GM21360 (cell line): ENCODE measurements at regions not wholly inside any gene's neighbourhood (a gene's known extent, or its start where the extent isn't known, plus 50 kb on each side); places are given as distances from the start of the nearest gene placed in this dataset.

Experiments used
- ATAC-seq: cut with Tn5 transposase; IDR thresholded peaks from one replicate; pipeline ENCODE4 v1.9.1; 2021; ENCODE audit warnings: mild to moderate bottlenecking, moderate library complexity; ENCODE audit not compliant: unreplicated experiment

DNA sequence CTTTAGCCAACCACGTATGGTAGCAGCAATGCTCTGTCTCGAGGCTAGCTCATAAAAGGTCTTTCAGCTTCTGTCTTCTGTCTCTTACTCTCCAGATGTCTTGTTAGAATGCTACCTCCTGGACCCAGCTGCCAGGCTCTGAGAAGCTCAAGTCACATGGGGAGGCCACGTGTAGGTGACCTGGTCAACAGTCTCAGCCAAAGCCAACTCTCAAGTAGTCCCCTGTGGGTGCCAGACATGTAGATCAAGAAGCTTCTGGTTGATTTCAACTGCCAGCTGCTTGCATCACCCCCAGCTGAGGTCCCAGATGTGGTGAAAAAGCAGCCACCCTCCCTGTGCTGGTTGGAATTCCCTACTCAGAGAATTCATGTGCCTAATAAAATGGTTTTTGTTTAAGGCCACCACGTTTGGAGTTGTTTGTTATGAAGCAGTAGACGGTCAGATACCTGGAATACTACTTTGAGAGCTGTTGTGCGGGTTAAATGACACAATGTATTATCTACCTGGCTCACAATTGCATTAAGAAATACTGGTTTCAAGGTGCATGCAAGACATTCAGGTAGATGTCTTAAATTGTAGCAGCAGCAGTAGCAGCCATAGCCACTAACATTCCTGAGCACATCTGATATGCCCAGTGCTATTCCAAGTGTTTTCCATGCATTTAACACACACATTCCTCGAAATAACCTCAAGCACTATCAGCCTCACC lies 131.0 kb upstream of the RFC3 start:
- ATAC-seq: no peak

DNA sequence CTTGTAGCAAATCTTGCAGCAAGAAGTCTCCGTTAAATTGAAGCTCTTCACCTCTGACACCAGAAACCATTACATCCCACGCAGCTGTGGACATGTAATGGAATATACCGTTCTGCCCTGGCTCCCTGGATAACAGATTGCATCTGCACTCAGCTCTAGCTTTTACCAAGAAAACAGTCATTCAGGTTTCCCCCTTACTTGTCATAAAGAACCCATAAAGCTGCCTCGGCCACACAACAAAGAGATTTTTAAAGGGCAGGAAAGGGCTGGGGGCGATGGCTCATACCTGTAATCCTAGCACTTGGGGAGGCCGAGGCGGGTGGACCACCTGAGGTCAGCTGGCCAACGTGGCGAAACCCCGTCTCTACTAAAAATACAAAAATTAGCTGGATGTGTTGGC lies 127.6 kb upstream of the RFC3 start:
- no peak for ATAC-seq

DNA sequence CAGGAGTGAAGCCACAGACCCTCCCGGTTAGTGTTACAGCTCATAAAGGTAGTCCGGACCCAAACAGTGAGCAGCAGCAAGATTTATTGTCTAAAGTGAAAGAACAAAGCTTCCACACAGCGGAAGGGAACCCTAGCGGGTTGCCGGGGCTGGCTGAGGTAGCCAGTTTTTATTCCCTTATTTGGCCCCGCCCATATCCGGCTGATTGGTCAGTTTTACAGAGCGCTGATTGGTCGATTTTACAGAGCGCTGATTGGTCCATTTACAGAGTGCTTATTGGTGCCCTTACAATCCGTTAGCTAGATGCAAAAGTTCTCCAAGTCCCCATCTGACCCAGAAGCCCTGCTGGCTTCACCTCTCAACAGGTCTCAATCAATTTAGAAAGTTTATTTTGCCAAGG lies 126.0 kb upstream of the RFC3 start:
- ATAC-seq: no peak

DNA sequence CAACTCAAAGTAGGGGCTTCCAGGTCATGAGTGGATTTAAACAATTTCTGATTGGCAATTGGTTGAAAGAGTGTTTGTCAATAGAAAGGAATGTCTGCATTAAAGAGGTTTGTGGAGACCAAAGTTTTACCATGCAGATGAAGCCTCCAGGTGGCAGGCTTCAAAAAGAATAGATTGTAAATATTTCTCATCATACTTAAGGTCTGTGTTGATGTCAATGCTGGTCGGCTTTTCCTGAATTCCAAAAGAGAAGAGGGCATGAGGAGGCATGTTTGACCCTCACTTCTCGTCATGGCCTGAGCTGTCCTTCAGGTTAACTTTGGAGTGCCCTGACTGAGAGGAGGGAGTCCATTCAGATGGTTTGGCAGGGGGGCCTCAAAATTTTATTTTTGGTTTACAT lies 125.4 kb upstream of the RFC3 start:
- no peak for ATAC-seq

DNA sequence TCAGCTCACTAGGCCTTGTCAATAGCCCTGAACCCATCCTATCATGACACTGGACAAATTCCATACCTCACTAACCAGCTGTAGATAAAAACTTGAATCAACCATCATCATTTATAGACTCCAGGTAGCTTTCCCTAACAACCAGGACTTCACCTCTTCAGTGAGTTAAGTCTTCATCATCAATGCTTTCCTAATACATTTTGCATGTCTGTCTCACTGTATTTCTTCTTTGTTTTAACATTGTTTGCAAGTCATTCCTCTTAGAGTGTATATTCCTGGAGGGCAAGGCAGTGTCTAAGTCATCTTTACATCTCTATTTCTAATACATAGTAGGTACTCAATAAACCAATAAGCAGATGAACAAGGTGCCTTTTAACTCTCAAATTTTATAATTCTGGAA lies 123.4 kb upstream of the RFC3 start:
- ATAC-seq: no peak

DNA sequence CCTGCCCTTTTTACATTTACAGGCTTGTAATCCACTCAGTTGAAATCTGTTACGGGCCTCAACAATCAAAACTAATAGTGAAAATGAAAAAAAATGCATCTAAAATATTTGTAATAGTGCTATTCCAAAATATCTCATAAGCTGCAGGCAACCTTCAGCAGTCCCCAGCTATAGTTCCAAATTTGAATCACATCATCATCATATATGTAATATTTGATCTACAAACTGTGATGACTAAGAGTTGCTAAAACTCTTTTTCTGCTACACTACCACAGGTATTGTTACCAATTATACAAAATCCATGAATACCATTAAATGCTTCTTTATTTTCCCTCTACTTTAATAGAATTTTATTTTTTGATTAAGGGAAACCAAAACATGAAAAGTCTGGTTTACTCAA lies 121.4 kb upstream of the RFC3 start:
- ATAC-seq: no peak

DNA sequence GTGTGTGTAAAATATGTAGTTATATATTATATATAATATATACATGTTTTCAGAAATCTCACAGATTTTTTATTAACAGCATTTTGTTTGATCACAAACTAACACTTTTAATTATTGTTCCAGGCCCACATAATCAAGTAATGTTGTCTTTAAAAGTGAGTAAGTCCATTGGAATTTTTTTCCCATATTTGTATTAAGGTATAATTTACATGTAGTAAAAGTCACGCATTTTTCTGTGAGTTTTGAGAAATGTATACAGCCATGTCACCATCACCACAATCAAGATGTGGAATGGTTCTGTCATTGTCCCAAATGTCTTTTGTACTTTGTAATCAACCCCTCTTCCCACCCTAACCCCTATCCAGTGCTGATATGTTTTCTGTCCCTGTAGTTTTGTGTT lies 120.0 kb upstream of the RFC3 start:
- ATAC-seq: no peak

DNA sequence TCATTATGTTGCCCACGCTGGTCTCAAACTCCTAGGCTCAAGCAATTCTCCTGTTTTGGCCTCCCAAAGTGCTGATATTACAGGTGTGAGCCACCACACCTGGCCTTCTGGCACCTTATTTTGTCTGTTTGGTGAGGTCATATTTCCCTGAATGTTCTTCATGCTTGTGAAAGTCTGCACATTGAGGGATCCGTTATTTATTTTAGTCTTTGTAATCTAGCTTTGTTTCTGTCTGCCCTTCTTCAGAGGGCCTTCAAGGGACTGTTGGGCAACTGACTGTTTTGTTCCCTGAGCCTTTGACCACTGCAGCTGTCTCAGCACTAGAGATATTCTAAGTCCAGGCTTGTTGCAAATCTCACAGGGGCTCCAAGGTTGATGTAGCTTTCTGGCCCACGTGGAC lies 110.5 kb upstream of the RFC3 start:
- no peak for ATAC-seq

DNA sequence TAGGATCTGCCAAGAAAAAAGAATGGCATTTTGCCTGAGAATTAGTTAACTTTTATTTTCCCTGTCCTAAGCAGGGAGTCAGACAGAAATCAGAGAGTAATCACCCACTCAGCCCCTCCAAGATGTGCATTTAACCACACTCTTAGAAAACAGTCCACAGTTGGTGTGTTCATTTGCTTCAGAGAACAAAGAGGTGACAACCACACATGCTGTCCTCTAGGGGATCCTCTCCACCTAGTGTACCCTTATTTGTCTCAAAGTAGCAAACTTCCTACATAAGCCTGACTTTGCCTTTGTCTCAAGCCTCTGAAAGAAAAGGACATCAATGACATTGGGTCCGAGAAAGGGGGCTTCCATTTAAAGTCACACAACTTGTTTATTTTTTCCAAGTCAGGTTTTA lies 107.0 kb upstream of the RFC3 start:
- ATAC-seq: no peak

DNA sequence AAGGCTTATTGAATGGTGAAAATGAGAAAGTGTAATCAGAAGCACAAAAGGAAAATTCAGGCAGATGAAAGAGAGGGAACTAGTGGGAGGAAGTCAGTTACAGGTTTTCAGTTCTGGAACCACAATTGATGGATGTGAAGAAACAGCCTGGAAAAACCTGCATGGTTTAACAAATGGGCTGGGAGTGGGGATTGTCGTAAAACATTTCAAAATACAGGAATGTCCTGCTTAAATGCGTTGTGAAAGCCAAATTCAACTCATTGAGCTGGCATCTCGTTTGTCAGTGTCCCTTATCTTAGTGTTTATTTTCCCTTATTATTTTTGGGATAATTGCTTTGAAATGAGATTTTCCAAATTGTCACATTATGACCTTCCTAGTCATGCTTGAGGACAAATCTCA lies 106.5 kb upstream of the RFC3 start:
- no peak for ATAC-seq

DNA sequence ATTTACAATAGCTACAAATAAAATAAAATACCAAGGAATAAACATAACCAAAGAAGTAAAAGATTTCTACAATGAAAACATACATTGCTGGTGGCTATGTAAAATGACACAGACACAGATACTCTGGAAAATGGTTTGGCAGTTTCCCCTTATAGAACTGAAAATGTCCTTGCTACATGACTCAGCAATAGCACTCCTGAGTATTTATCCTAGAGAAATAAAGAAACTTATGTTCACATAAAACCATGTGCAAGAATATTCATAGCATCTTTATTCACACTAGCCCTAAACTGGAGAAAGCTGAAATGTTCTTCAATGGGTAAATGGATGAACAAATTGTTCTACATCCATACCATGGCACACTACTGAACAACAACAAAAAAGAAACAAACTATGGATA lies 100.2 kb upstream of the RFC3 start:
- no peak for ATAC-seq

DNA sequence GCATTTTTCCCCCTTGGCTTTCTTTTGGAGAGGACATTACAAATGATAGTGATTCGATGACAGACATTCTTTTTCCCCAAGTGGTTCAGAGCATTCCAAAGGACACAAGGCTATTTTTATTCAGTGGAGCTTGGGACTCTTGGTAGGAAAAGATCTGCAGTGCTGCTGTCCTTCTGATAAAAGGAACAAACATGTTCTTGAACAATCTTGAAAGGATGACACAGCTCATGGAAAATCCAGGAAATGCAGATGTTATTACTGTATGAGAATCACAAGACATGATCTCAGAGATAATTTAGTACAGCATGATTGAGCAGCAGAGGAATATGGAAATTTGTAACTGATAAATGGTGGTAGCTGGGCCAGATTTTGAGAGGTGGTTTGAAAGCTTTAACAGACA lies 96.2 kb upstream of the RFC3 start:
- no peak for ATAC-seq

DNA sequence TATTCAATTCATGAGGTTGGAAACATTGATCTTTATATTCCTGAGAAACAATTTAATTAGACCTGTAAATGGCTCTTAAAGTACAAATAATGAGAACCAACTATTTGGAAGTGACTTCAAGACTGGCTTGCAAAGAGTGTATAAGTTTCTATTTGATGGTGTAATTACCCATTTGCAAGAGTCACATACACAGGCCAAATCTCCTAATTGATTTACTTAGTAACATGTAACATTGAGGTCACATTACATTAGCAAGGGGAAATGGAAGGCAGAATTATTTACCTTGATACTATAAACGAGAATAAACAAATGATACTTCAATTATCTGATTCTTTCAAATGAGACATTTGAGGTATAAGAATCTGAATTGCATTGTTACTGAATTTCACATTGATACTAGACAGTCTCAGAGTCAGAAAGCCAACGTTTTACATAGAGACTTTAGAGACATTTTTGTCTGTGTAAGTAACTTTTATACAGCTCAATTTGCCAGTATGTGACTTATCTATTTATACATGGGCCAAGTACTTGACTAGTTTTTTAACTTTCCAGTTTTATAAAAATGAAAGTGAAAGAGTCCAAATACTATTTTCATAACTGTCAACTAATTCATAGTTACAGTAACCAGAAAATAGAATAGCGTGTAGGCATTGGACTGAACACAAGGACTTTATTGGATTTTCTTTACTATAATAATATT lies 95.6 kb upstream of the RFC3 start:
- ATAC-seq: no peak

DNA sequence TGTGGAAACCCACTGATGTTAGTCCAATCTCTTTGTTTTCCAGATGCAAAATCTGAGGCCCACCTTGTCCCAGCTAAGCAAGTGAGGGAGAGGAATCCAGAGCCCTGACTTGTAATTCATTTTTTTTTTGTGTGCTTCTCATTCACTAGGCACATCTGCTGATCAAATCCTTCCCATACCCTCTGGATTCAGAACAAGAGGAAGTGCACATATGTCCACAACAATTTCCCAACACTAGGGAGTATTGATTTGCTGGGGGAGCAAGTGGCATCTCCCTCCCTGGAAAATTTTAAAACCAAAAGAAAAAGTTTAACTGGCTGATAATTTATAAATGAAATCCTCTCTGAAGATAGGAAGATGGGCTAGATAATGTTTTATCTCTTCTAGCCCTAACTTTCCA lies 94.6 kb upstream of the RFC3 start:
- ATAC-seq: no peak

DNA sequence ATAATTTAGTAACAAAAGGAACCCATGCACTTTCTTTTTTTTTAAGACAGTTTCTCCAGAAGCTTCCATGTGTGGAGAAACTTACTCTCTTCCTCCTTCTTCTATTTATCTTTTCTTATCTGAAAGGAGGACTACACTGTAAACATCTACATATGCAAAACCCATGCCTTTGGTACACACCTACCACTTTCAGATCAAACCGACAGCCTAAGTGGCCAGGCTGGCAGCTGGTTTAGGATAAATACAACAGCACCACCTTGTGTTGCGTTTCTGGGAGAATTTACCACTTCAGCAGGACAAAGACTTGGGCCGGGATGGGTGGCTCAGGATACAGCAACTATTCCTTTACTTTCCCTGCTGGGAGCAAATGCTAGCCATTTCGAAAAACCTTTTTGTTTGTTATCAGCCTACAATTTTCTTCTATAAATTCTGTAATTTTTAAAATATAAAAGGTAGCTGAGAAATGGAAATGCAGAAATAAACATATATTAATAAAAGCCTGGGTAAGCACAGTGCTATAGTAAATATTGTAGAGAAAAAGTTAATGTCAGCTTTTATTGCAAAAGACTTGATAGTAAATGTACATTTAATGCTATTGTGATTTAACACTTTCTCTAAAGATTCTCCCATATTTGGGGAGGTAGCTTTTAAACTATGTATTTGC lies 94.0 kb upstream of the RFC3 start:
- ATAC-seq: peak; percentile 49

DNA sequence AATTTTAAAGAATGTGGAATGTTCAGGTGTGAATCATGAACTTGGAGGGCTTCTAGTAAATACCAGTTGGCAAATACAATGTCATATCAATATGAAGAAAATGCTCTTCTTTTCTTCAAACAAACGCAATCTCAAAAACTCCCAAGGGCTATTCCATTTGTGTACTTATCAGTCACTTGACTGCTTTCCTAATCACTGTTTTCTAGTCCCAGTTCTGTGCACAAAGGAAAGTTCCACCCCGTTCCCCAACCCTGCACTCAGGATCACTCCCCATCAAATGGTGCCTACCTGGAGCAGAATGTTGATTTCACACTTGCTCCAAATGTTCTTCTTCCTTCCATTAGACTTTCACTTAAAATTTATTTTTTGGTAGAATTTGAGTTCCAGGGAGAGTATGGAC lies 92.6 kb upstream of the RFC3 start:
- no peak for ATAC-seq

DNA sequence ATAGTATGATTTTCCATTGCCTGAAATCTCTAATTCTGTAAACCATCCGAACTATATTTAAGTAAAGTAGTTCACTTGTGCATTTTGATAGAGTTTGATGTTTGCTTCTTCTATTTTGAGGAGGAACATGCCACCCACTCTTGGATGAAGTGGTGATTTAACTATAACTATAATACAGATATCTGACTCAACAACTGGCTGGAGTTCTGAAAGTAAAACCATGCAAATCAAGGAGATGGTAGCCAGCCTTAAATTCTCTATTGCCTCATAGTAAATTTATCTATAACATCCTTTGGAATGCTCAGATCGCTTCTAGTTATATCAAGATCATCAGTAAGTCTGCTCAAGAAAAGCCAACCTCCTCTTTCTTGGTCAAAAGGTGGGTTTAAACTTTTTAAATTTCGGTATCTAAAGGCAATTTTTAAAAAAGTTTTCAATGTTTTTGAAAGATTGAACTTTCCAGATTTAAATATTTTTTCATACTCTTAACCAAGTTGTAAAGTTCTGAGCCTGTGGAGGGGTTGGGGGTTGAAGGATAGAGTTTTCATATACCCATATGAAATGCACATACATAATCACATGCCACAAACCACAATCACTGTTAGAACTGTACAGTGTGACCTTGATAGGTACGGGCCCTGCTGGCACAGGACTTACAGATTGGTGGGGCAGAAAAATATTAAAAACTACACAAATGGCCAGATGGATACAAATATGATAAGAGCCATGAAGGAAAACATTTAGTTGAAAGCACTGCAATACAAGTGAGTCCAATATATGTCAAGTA lies 90.5 kb upstream of the RFC3 start:
- no peak for ATAC-seq

DNA sequence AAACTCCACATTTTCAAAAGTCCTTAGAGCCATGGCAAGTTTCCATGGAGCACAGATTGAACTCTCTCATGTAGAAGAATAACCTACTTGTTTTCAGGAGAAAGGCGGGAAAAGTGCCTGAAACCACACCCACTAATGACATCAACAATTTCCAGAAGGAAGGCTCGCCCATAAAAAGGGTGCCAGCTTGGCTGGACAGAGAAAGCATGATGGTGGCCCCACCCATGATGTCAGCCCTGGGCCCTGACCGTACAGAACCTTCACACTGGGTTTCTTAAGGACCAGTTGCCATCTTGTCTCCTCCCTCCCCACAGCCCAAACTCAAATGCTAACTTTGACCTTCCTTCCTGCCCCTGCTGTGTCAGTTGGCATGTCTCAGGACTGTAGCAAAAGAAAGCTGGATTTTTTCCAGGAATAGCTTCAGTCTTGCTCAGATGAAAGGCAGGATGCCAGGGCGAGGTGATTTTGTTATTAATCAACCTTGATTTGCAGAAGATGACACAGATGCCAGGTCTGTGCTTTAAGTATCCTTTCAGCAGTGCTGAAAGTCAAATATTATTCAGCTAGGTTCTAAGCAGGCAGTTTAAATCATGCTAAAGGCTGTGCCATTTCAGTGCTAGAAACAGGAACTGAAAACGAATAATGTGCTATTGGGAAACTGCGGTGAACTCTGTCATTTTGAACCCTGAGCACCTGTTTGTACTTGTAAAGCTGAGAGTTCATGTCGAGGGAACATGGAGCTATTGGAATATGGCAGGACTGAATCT lies 89.5 kb upstream of the RFC3 start:
- ATAC-seq: peak; percentile 82

DNA sequence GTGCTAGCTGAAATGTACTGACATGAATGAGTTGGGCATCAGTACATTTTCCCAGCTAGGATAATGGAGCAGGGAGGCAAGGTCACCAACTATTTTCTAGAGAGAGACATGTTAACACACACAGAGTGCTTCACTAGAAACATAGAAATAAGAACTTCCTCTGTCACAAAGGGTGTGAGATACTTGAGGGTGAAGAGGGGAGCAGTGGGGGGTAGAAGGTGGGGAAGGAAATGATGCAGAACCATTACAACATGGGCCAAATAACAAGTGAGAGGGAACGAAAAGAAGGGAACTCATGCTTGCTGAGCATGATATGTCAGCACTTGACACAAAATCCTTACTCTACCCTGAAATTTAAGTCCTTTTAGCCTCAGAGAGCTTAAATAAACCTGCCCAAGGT lies 87.8 kb upstream of the RFC3 start:
- no peak for ATAC-seq

DNA sequence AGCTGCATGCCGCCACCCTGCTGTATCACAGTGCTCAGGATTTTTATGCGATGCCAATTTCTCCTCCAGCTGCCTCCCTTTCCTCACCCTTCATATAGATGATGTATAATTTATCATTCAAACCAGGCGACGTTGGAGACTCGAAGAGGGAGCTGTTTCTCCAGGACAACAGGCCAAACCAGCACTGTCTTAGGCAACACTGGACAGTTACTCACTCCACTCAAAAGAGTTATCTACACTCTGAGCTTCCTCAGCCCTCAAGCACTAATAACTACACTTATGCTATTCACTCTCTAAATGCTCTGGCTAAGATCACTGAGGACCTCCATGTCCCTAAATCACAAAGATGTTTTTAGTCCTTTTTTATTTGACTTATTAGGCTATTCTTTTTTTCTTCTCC lies 87.3 kb upstream of the RFC3 start:
- no peak for ATAC-seq

DNA sequence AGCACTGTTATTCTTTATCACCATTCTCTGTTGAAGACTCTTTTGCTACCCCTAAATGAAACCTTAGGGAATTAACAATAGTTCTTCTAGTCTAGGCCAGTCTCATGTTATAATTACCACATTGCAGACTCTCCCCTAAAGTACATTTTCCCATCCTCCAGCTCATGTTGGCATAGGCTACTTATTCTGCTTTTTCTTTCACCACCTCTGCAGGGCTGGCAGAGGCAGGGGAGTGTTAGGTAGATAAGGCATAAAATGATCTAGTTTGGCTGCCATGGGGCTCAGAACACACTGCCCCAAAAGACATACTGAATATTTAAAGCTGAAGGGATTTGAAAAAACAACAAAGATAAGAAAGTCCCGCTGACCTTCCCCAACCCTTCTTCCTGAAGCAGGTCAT lies 82.7 kb upstream of the RFC3 start:
- no peak for ATAC-seq
